Type B pancreatic cell (in vitro differentiated cells): ENCODE measurements at regions not wholly inside any gene's neighbourhood (a gene's known extent, or its start where the extent isn't known, plus 50 kb on each side); places are given as distances from the start of the nearest gene placed in this dataset.
"Not testable (repeated sequence)": the region's sequence is repeated elsewhere in the genome, so short reads cannot be mapped to it uniquely, and the experiment has no call there.

Source experiments
- DNase-seq: peaks from one replicate; pipeline ENCODE4 v3.0.0; 2021; ENCODE audit warnings: mixed read lengths; ENCODE audit not compliant: unreplicated experiment; ENCODE audit errors: extremely low spot score
- H3K27ac Mint-ChIP-seq: 2 replicates; pipeline ENCODE4 v1.8.0; 2021; ENCODE audit warnings: mild to moderate bottlenecking, mixed read lengths
- H3K27me3 Mint-ChIP-seq: 2 replicates; pipeline ENCODE4 v1.8.0; 2021; ENCODE audit warnings: mixed read lengths
- H3K36me3 Mint-ChIP-seq: 2 replicates; pipeline ENCODE4 v1.8.0; 2021; ENCODE audit warnings: mixed read lengths
- H3K4me1 Mint-ChIP-seq: one replicate; pipeline ENCODE4 v1.8.0; 2021; ENCODE audit warnings: mixed read lengths; ENCODE audit not compliant: unreplicated experiment
- H3K4me3 Mint-ChIP-seq: 2 replicates; pipeline ENCODE4 v1.8.0; 2021; ENCODE audit warnings: mild to moderate bottlenecking, mixed read lengths
- H3K9me3 Mint-ChIP-seq: 2 replicates; pipeline ENCODE4 v1.8.0; 2021; ENCODE audit warnings: mixed read lengths
- CTCF ChIP-seq: fragments of 200-600 bp; sonication (generic); conservative IDR thresholded peaks from 2 replicates; pipeline ENCODE4 v1.5.0; 2021; ENCODE audit warnings: antibody characterized with exemption, mild to moderate bottlenecking

DNA sequence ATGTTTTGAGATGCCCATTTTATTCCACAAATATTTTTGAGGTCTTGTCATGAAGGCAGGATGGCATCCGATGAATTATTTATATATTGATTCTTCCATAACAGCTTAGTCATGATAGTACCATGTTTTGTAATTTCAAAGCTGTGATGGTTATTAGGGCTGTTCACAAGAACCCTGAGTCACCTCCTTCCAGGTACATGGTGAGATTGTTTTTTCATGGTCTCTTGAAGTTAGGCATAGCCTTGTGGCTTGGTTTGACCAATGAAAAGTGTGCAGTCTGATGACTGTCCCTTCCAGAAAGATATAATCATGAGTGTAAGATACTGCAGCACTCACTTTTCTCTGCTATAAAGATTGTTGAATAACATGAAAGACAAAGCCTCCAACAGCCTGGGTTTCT lies 274.8 kb downstream of the FGFR2 start:
- Mint-ChIP-seq H3K27me3 (no peaks in the 10 kb centered on the region), H3K36me3 (no peaks in the 10 kb centered on the region), H3K27ac (no peak overlapping the region), H3K9me3 (peaks cover 4% of the 10 kb centered on the region), H3K4me3 (no peak overlapping the region), H3K4me1 (peaks cover 19% of the 10 kb centered on the region)
- DNase-seq = no peak
- no peak for TF ChIP-seq CTCF

DNA sequence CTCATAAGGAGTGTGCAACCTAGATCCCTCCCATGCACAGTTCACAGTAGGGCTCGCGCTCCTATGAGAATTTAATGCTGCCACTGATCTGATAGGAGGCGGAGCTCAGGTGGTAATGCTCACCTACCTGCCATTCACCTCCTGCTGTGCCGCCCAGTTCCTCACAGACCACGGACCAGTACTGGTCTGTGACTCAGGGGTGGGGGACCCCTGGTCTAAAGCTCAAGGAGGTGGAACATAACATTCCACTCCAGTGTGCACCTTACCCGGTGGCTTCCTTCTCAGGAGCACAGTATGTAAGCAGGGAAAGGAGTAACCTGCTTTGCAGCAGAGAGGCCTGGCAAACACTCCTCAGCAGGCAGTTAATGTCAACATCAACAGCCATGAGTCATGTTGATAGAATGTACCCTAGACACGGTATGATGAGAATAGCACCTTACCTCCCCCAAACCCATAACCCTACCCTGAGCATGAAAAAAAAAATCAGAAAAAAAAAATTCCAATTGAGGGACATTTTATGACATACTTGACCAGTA lies 273.5 kb downstream of the FGFR2 start:
- Mint-ChIP-seq H3K27ac (peak overlapping the region; percentile 88), H3K4me3 (no peak overlapping the region), H3K4me1 (peaks cover 23% of the 10 kb centered on the region), H3K27me3 (no peaks in the 10 kb centered on the region), H3K36me3 (no peaks in the 10 kb centered on the region), H3K9me3 (peaks cover 4% of the 10 kb centered on the region)
- no peak for TF ChIP-seq CTCF
- no peak for DNase-seq

- peaks cover 4% of the 10 kb centered on the region for H3K9me3 Mint-ChIP-seq
- no peak overlapping the region for H3K4me3 Mint-ChIP-seq
- no peaks in the 10 kb centered on the region for H3K36me3 Mint-ChIP-seq
- DNase-seq = no peak
- TF ChIP-seq CTCF = no peak
- H3K27me3 Mint-ChIP-seq = no peaks in the 10 kb centered on the region
- peak overlapping the region; percentile 55 for H3K27ac Mint-ChIP-seq
- peaks cover 23% of the 10 kb centered on the region for H3K4me1 Mint-ChIP-seq
Measured at GRCh38 chr10:121325490-121326231, 272.6 kb downstream of the FGFR2 start.

DNA sequence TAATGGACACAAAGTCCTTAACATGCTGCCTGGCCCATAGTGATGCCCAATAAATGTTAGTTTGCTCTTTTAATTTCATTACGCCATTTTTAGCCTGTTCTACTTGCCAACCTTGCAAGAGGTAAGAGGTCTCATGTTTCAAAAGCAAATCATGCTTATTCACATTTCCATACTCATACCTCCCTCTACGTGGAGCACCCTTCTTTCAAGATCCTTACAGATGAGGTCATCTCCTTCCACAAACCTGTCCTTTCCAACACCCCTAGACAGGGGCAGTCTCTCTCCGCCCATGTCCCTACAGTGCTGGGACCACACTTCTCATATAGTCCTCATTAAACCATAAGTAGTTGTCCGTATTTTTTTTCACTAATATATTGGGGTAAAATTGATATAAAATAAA lies 271.3 kb downstream of the FGFR2 start:
- no peak for DNase-seq
- Mint-ChIP-seq H3K4me1 (peaks cover 23% of the 10 kb centered on the region), H3K4me3 (no peak overlapping the region), H3K27me3 (no peaks in the 10 kb centered on the region), H3K27ac (peak overlapping the region; percentile 9), H3K36me3 (no peaks in the 10 kb centered on the region), H3K9me3 (peaks cover 4% of the 10 kb centered on the region)
- no peak for TF ChIP-seq CTCF

- no peak for DNase-seq
- no peak overlapping the region for H3K4me3 Mint-ChIP-seq
- no peak for TF ChIP-seq CTCF
- no peak overlapping the region for H3K27ac Mint-ChIP-seq
- H3K4me1 Mint-ChIP-seq = peaks cover 16% of the 10 kb centered on the region
- H3K9me3 Mint-ChIP-seq = peaks cover 4% of the 10 kb centered on the region
- H3K36me3 Mint-ChIP-seq = no peaks in the 10 kb centered on the region
- H3K27me3 Mint-ChIP-seq = no peaks in the 10 kb centered on the region
Measured at GRCh38 chr10:121327727-121328126, 270.5 kb downstream of the FGFR2 start.

GRCh38 chr10:121329631-121330030 lies 268.6 kb downstream of the FGFR2 start:
- H3K27ac Mint-ChIP-seq, H3K36me3 Mint-ChIP-seq, H3K27me3 Mint-ChIP-seq, H3K4me3 Mint-ChIP-seq, H3K9me3 Mint-ChIP-seq, DNase-seq: not testable (repeated sequence)
- peaks cover 14% of the 10 kb centered on the region for H3K4me1 Mint-ChIP-seq
